ENCODE measurements at regions not wholly inside any gene's neighbourhood (a gene's known extent, or its start where the extent isn't known, plus 50 kb on each side); places are given as distances from the start of the nearest gene placed in this dataset.

DNA sequence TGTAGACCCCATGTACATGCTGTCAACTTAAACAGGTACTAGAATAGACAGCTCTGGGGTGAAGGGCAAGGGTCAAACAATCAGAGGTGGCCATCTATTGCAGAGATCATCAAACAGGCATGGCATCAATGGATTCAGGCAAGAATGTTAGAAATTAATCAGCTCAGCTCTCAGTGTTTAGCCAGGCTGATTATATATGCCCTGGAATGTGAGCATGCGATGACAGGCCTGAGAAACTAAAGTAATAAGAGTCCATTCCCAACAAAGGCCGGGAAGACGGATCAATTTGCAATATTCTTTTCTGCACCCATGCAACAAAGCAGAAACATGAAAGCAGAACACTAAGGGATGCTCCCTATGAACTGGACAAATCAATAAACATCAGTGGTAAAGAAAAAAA, 380.5 kb upstream of the SPRED2 start:
- no peak for TF ChIP-seq EZH2 (IDR thresholded peaks at IDR 0.05; ENCODE audit: borderline replicate concordance, insufficient read depth, low read depth, low read length, poor library complexity, severe bottlenecking)
- TF ChIP-seq, protein P1, sequence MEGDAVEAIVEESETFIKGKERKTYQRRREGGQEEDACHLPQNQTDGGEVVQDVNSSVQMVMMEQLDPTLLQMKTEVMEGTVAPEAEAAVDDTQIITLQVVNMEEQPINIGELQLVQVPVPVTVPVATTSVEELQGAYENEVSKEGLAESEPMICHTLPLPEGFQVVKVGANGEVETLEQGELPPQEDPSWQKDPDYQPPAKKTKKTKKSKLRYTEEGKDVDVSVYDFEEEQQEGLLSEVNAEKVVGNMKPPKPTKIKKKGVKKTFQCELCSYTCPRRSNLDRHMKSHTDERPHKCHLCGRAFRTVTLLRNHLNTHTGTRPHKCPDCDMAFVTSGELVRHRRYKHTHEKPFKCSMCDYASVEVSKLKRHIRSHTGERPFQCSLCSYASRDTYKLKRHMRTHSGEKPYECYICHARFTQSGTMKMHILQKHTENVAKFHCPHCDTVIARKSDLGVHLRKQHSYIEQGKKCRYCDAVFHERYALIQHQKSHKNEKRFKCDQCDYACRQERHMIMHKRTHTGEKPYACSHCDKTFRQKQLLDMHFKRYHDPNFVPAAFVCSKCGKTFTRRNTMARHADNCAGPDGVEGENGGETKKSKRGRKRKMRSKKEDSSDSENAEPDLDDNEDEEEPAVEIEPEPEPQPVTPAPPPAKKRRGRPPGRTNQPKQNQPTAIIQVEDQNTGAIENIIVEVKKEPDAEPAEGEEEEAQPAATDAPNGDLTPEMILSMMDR (IDR thresholded peaks at IDR 0.05) = no peak

Measured in B cell (primary cell).